IMR-90 (cell line): ENCODE measurements at regions not wholly inside any gene's neighbourhood (a gene's known extent, or its start where the extent isn't known, plus 50 kb on each side); places are given as distances from the start of the nearest gene placed in this dataset.

Experiments used
- ATAC-seq: fragments of 200-7000 bp; cut with Tn5 transposase; 2 replicates; pipeline ENCODE4 v1.9.1; 2020; ENCODE audit warnings: low read depth, mild to moderate bottlenecking, moderate library complexity
- BruUV-seq: library from RNA; stranded (reverse); fragments of 400-500 nt; replicated peaks from 2 replicates; lab custom pipeline; 2021; lab: Mats Ljungman, UMichigan
- CTCF ChIA-PET: fragments of 300-600 bp; formaldehyde crosslinking; extraction: SDS; loops from one replicate; lab custom pipeline; 2021; ENCODE audit warnings: antibody characterized with exemption; lab: Yijun Ruan, JAX
- POLR2A ChIA-PET: fragments of 300-600 bp; sonication (Branson Sonifier 250); formaldehyde crosslinking; loops from one replicate; lab custom pipeline; 2022; ENCODE audit warnings: antibody characterized with exemption; ENCODE audit not compliant: unreplicated experiment; lab: Charles Lee
- DNase-seq: peaks from one replicate; pipeline ENCODE4 v3.0.0; 2013
- H2AFZ ChIP-seq: replicated peaks from 2 replicates; pipeline ENCODE3; 2013; ENCODE audit warnings: low read length, mild to moderate bottlenecking; ENCODE audit not compliant: poor library complexity
- H2AK5ac ChIP-seq: 2 replicates; pipeline ENCODE4 v1.6.1; 2013; ENCODE audit warnings: low read depth, low read length, inconsistent platforms
- H2AK9ac ChIP-seq: replicated peaks from 2 replicates; pipeline ENCODE3; 2013; ENCODE audit warnings: mild to moderate bottlenecking, low read depth, low read length, moderate library complexity; ENCODE audit not compliant: poor library complexity
- H2BK120ac ChIP-seq: 2 replicates; pipeline ENCODE4 v1.6.1; 2013; ENCODE audit warnings: low read depth, low read length, inconsistent platforms
- H2BK15ac ChIP-seq: 3 replicates; pipeline ENCODE4 v1.6.1; 2013; ENCODE audit warnings: low read depth, low read length, inconsistent platforms
- H2BK20ac ChIP-seq: 2 replicates; pipeline ENCODE4 v1.6.1; 2013; ENCODE audit warnings: low read depth, mild to moderate bottlenecking, inconsistent platforms, low read length, moderate library complexity
- H2BK5ac ChIP-seq: 2 replicates; pipeline ENCODE4 v1.6.1; 2013; ENCODE audit warnings: mild to moderate bottlenecking, low read depth, low read length, inconsistent platforms; ENCODE audit not compliant: poor library complexity, severe bottlenecking
- H3K14ac ChIP-seq: replicated peaks from 2 replicates; pipeline ENCODE4 v1.6.1; 2013; ENCODE audit warnings: low read depth, low read length, inconsistent platforms
- H3K18ac ChIP-seq: 2 replicates; pipeline ENCODE4 v1.6.1; 2013; ENCODE audit warnings: low read depth, low read length, control low read depth
- H3K23ac ChIP-seq: 2 replicates; pipeline ENCODE4 v1.6.1; 2013; ENCODE audit warnings: low read depth, low read length, inconsistent platforms
- H3K27ac ChIP-seq: 2 replicates; pipeline ENCODE4 v1.5.1; 2013; ENCODE audit warnings: mild to moderate bottlenecking, control low read depth, low read length; ENCODE audit not compliant: insufficient read depth
- H3K27me3 ChIP-seq: 2 replicates; pipeline ENCODE4 v1.6.1; 2013; ENCODE audit warnings: low read length; ENCODE audit not compliant: control insufficient read depth, insufficient read depth
- H3K36me3 ChIP-seq: 2 replicates; pipeline ENCODE4 v1.6.1; 2013; ENCODE audit warnings: low read length, mixed read lengths; ENCODE audit not compliant: control insufficient read depth, insufficient read depth
- H3K4ac ChIP-seq: 2 replicates; pipeline ENCODE4 v1.6.1; 2013; ENCODE audit warnings: low read depth, low read length, inconsistent platforms
- H3K4me1 ChIP-seq: 2 replicates; pipeline ENCODE4 v1.6.1; 2013; ENCODE audit warnings: low read length, mixed read lengths; ENCODE audit not compliant: control insufficient read depth, insufficient read depth
- H3K4me2 ChIP-seq: 2 replicates; pipeline ENCODE4 v1.6.1; 2013; ENCODE audit warnings: low read depth, mild to moderate bottlenecking, control low read depth, low read length, moderate library complexity
- H3K4me3 ChIP-seq: 2 replicates; pipeline ENCODE4 v1.5.1; 2013; ENCODE audit warnings: low read depth, mild to moderate bottlenecking, control low read depth, low read length, moderate library complexity; ENCODE audit not compliant: insufficient read depth
- H3K56ac ChIP-seq: 2 replicates; pipeline ENCODE4 v1.6.1; 2013; ENCODE audit warnings: low read length, inconsistent platforms; ENCODE audit not compliant: insufficient read depth; ENCODE audit errors: extremely low read depth
- H3K79me1 ChIP-seq, 2 experiments: 2 replicates each; pipeline ENCODE4 v1.6.1; 2013; ENCODE audit warnings: low read length in 2 of 2, inconsistent platforms in 1 of 2, low read depth in 1 of 2
- H3K9ac ChIP-seq: 2 replicates; pipeline ENCODE4 v1.6.1; 2013; ENCODE audit warnings: low read depth, low read length, control low read depth
- H3K9me1 ChIP-seq: 2 replicates; pipeline ENCODE4 v1.6.1; 2013; ENCODE audit warnings: low read length, inconsistent platforms; ENCODE audit not compliant: insufficient read depth
- H3K9me3 ChIP-seq: 2 replicates; pipeline ENCODE4 v1.6.1; 2013; ENCODE audit warnings: low read length; ENCODE audit not compliant: control insufficient read depth, insufficient read depth
- H4K20me1 ChIP-seq: 2 replicates; pipeline ENCODE4 v1.6.1; 2013; ENCODE audit warnings: low read length, inconsistent platforms; ENCODE audit not compliant: insufficient read depth
- H4K5ac ChIP-seq: 2 replicates; pipeline ENCODE4 v1.6.1; 2013; ENCODE audit warnings: mild to moderate bottlenecking, low read depth, low read length, control low read depth
- H4K8ac ChIP-seq, 2 experiments: 2 replicates each; pipeline ENCODE4 v1.6.1; 2013; ENCODE audit warnings: low read depth in 2 of 2, low read length in 2 of 2, control low read depth in 1 of 2, inconsistent platforms in 1 of 2
- H4K91ac ChIP-seq: 2 replicates; pipeline ENCODE4 v1.6.1; 2013; ENCODE audit warnings: low read depth, low read length, inconsistent platforms; ENCODE audit not compliant: insufficient read depth
- BHLHE40 ChIP-seq: fragments of 150-350 bp; IDR thresholded peaks from 2 replicates; pipeline ENCODE4 v1.6.1; 2016; ENCODE audit warnings: mild to moderate bottlenecking, low read depth, low read length
- CEBPB ChIP-seq: IDR thresholded peaks from 2 replicates; pipeline ENCODE4 v1.6.1; 2012; ENCODE audit warnings: low read depth, low read length, improper control_type of control experiment
- CHD1 ChIP-seq: IDR thresholded peaks from 2 replicates; pipeline ENCODE4 v1.6.1; 2012; ENCODE audit warnings: low read depth, low read length, improper control_type of control experiment
- CTCF ChIP-seq: conservative IDR thresholded peaks from 2 replicates; pipeline ENCODE4 v1.5.1; 2012; ENCODE audit warnings: mild to moderate bottlenecking, low read depth, low read length, improper control_type of control experiment
- ELK1 ChIP-seq: fragments of 150-350 bp; IDR thresholded peaks from 2 replicates; pipeline ENCODE4 v1.6.1; 2016; ENCODE audit warnings: low read depth, mild to moderate bottlenecking, low read length, moderate library complexity, borderline replicate concordance
- FOS ChIP-seq: fragments of 150-350 bp; IDR thresholded peaks from 2 replicates; pipeline ENCODE4 v1.6.1; 2016; ENCODE audit warnings: low read depth, low read length
- MAZ ChIP-seq: IDR thresholded peaks from 2 replicates; pipeline ENCODE4 v1.6.1; 2012; ENCODE audit warnings: low read depth, mild to moderate bottlenecking, low read length, improper control_type of control experiment, moderate library complexity, borderline replicate concordance
- NFE2L2 ChIP-seq: fragments of 150-350 bp; IDR thresholded peaks from 2 replicates; pipeline ENCODE4 v1.6.1; 2016; ENCODE audit warnings: low read depth, mild to moderate bottlenecking, low read length
- POLR2A ChIP-seq: IDR thresholded peaks from 2 replicates; pipeline ENCODE4 v1.6.1; 2012; ENCODE audit warnings: mild to moderate bottlenecking, low read depth, low read length
- RAD21 ChIP-seq: IDR thresholded peaks from 2 replicates; pipeline ENCODE4 v1.6.1; 2012; ENCODE audit warnings: low read length, improper control_type of control experiment
- RCOR1 ChIP-seq: IDR thresholded peaks from 2 replicates; pipeline ENCODE4 v1.6.1; 2012; ENCODE audit warnings: mild to moderate bottlenecking, low read length, improper control_type of control experiment; ENCODE audit not compliant: insufficient replicate concordance
- RFX5 ChIP-seq: IDR thresholded peaks from 2 replicates; pipeline ENCODE4 v1.8.0; 2012; ENCODE audit warnings: low read depth, mild to moderate bottlenecking, low read length, moderate library complexity
- USF2 ChIP-seq: fragments of 150-350 bp; IDR thresholded peaks from 2 replicates; pipeline ENCODE4 v1.6.1; 2017; ENCODE audit warnings: mild to moderate bottlenecking, antibody characterized with exemption, low read length, low read depth
- WGBS, 2 experiments: methylation state at CpG; one replicate each; pipeline versions ENCODE4 v1.1.5 to v1.1.7; 2013; ENCODE audit warnings: missing lambda C conversion rate in 2 of 2; ENCODE audit not compliant: insufficient read length in 1 of 2; ENCODE audit errors: extremely low coverage in 2 of 2; 5-methylcytosine and 5-hydroxymethylcytosine counted together
- dilution Hi-C: fragments of 300-500 bp; cut with HindIII; formaldehyde crosslinking; loops from one replicate; pipeline ENCODE4 v1.14.3; 2018; ENCODE audit warnings: low sequenced_read_pairs; ENCODE audit not compliant: unreplicated experiment
- in situ Hi-C: fragments of 300-500 bp; cut with MboI; formaldehyde crosslinking; loops from 3 replicates; pipeline ENCODE4 v1.14.3; 2019; ENCODE audit warnings: low sequenced_read_pairs, inconsistent platforms, mixed read lengths
- intact Hi-C: fragments of 100-400 bp; cut with micrococcal nuclease; formaldehyde crosslinking; loops from 2 replicates; pipeline ENCODE4 v1.10.0; 2022

GRCh38 chr6:98640366-98640765, 194.0 kb upstream of the POU3F2 start:
- Histone ChIP-seq H3K56ac (no peak overlapping the region), H3K23ac (no peak overlapping the region), H4K91ac (no peak overlapping the region), H2BK5ac (no peak overlapping the region), H3K14ac (no peak overlapping the region), H3K4me3 (no peak overlapping the region), H2BK15ac (no peak overlapping the region), H3K4ac (no peak overlapping the region), H3K18ac (no peak overlapping the region), H3K9me3 (peaks cover 1% of the 10 kb centered on the region; the same call in 1 of the 2 replicates), H3K4me2 (no peak overlapping the region), H3K79me1 (no peaks in the 10 kb centered on the region), H3K4me1 (no peaks in the 10 kb centered on the region), H3K9ac (no peak overlapping the region), H2BK120ac (no peak overlapping the region), H3K27ac (no peak overlapping the region), H3K36me3 (no peaks in the 10 kb centered on the region), H3K27me3 (no peaks in the 10 kb centered on the region), H2AK9ac (no peak overlapping the region), H2AK5ac (no peak overlapping the region), H2BK20ac (no peak overlapping the region), H3K9me1 (no peaks in the 10 kb centered on the region), H4K20me1 (no peaks in the 10 kb centered on the region), H4K5ac (no peak overlapping the region), H2AFZ (no peak overlapping the region), H4K8ac (no peak overlapping the region)
- ChIA-PET POLR2A (no interaction called here), CTCF (no interaction called here)
- ATAC-seq = no peak
- WGBS, 2 experiments = 100% methylated on average over 1 of the region's 5 CpGs; no CpG with 5 or more reads in 1 of the 2 experiments
- intact Hi-C loops (no loop called here), in situ Hi-C loops (no loop called here), dilution Hi-C loops (no loop called here)
- DNase-seq = no peak
- TF ChIP-seq POLR2A (no peak), CHD1 (no peak), RFX5 (no peak), FOS (no peak), ELK1 (no peak), MAZ (no peak), NFE2L2 (no peak), USF2 (no peak), CEBPB (no peak), CTCF (no peak), RAD21 (no peak), RCOR1 (no peak), BHLHE40 (no peak)
- BruUV-seq = no TSS peak
